ENCODE measurements at regions not wholly inside any gene's neighbourhood (a gene's known extent, or its start where the extent isn't known, plus 50 kb on each side); places are given as distances from the start of the nearest gene placed in this dataset.

DNA sequence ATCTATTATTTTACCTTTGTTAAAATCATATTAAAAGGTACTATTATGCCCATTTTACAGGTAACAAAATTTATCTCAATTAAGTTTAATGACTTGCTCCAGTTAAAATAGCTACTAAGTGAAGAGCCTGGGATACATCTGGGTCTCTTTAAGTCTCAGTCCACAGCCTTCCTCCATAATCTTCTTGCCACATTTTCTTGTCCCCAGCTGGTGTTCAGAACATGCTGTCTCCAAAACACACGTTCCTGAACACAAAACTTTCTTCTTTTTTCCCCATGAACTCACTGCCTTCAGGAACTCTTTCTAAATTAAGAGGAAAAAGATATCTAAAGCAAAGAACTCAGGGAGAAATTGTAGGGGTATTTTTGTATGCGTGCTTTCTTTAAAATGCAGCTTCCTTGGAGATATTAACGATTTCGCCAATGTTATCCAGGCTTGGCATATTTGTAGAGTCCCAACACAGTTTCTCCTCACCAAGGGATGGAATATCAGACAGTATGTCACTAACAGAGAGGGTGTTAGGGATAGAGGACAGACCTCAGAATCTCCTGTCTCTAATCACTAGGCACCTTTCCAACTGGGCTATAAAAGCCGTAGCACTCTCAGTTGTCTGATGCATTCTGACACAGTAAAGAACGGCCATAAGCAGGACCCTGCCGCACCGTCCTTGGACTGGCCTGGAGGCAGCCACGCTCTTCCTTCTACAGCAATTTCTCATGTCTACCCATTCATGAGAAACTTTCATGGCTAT is 232.8 kb upstream of the BLID start:
- no peak for DNase-seq (ENCODE audit: low read depth, low spot score)

DNA sequence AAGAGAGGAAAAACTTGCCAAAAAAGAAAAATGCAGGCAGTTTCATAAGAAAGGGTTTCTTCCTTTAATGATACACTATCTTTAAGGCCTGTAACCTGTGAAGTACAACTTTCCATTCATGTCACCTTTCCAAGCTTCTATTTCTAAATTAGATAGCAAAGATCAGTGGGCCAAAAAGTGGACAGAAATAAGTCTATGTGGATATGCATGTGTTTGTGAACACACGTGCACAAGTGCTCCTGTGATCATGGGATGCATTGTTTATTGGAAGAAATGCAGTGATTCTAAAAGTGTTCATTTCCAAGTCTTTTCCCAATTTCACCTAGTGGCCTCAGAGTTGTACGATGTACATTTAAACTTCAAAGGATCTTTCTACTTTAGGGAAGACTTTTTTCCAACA is 230.0 kb upstream of the BLID start:
- DNase-seq (ENCODE audit: low read depth, low spot score) = no peak

DNA sequence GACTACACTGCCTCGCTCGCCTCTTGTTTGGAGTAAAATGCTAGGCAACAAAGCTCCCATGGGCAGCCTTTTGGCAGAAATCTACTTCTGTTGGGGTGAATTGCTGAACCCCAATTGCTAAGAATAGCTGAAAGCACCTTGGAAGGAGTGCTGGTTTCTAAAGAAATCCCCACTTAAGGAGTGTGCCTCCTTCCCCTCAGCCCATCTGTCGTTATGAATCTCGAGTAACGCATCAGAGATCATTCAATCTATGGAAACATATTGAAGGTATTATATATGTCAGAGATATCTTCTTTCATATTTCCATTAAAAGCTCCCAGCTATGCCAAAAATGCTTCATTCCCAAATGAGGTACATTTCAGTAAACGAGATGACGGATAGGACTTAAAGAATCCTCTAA is 229.6 kb upstream of the BLID start:
- no peak for DNase-seq (ENCODE audit: low read depth, low spot score)

DNA sequence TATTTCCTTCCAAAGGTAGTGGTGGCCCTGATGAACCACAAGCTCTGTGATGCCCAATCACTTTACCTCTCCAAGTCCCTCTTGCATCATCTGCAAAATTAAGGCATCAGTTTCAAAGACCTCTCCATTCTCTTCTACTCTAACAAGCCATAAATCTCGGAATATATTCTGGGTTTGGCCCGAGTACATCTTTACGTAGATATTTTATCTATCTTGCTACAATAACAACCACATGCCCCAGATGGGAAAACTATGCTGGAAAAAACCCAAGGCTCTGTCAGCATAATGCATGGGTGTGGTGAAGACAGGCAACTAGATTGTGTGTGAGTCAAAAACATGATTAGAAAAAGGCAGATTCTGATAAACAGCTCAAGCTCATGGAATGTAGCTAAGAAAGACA is 228.2 kb upstream of the BLID start:
- DNase-seq (ENCODE audit: low read depth, low spot score) = no peak

DNA sequence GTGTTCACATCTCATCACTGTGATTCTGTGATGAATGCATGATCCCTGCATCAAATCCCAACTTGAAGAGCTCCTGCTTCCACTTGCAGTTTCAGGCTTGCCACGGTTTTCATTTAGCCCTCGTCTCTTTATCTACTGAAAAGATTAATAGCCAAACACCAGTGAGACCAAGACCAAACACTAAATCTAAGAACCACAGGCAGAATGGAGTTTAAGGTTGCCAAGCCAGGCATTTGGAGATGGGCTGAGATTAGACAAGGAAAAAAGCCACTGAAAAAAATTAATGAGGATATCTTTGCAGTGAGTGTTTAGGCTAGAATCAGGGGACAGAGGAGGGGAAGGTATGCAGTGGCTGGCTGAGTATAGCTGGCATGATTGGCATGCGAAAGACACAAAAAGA is 227.2 kb upstream of the BLID start:
- DNase-seq (ENCODE audit: low read depth, low spot score) = no peak

DNA sequence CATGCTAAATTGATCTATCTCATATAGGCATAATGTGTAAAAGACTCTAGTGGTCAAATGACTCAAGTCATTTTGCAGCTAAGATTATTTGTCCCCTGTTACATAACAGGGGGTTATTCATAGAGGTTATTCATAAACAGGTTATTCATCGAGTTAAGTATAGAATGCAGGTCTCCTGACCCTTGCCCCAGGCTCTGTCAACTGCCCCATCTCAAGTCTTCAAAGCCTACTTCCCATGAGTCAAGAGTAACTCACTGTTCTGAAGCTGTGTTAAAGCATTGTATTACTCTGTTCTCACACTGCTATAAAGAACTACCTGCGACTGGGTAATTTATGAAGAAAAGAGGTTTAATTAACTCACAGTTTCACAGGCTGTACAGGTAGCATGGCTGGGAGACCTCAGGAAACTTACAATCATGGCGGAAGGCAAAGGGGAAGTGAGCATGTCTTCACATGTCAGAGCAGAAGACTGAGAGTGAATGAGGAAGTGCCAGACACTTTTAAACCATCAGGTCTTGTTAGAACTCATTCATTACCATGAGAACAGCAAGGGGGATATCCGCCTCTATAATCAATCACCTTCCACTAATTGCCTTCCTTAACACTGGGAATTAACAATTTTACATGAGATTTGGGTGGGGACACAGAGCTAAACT is 226.2 kb upstream of the BLID start:
- DNase-seq (ENCODE audit: low read depth, low spot score) = no peak

DNA sequence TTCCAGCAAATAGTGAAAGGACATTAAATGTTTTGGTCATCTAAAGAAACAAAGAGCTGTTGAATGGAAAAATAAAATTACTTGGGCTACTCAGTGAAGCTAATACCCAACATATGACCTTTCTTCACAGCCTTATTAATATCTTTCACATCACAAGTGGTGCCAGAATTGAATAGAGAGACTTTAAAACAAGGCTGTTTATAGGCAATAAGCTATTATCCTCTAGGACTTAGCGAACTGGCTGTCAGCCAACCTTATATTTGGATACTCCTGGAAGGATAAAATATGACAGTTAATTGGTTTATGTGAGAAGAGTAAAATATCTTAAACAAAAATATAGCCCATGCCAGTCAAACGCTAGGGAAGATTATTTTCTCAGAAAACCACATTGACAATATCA is 225.5 kb upstream of the BLID start:
- no peak for DNase-seq (ENCODE audit: low read depth, low spot score)

DNA sequence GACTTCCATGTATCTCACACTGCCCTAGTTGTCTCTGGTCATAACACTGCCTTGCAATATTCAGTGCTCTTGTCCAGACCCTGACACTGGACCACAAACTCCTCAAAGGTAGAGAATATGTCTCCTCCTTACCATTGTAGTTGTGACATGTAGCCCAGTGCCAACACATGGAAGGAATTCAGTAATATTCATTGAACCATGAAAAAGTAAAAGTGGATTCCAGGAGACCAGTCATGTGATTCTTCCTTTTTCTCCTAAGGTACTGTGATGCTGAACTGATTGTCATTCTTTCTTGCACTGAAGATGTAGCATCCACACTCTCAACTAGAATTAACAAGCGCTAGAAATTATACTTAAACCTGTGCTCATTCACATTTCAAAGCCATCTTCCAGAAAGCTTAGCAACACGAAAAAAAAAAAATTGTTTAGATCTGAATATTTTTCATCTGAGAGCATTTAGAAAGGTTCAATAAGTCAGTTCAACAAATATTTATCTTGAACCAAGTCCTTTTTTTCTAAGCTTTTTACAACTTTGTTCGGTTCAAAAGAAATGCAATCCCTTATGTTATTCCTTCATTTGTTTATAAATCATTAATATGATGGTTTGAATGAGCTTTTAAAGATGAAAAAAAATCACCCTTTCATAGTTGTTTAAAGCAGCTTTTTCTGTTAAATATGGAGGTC is 224.7 kb upstream of the BLID start:
- no peak for DNase-seq (ENCODE audit: low read depth, low spot score)

DNA sequence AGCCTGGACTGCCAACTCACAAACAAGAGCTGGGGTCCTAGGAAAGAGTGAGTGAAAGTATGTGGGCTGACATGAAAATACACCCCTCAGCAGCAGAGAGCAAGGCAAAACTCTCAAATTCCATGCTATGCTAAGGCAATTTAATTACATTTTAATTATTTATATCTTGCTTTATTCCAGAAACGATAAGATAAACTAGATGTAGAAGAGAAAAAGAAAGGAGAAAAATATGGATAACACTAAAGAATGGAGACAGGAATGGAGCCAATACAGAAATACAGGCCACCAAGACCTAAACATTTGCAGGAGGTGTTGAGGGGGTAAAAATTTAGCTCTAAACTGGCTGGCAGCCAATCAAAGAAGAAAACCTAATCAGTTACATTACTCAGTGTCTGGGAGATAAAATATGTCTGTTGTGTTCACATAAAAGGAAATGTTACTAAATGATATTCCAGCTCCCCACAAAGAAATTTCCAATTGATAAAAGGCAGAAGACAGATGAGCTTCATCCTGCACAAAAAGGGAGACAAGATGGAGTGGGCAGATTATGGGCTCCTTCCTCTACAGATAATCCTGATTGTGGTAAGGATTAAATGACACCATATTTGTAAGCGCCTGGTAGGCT is 223.5 kb upstream of the BLID start:
- DNase-seq (ENCODE audit: low read depth, low spot score) = no peak

DNA sequence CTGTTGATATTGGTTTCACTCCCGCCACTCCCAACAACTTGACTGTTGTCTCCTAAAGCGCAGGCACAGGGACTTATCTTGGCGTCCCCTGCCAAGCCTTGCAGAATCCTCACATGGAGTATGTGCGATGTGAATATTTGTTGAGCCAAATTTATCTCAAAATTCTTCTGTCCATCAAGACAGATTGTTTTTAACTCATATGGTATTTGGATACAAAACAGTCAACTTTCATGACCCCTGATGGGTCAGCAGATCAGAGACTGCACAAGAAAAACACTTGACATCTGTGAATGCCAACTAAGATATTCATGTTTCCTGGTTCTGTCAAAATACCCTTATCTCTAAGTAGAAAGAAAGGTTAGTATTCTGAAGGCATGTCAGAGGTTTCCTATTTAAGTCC is 221.7 kb upstream of the BLID start:
- no peak for DNase-seq (ENCODE audit: low read depth, low spot score)

DNA sequence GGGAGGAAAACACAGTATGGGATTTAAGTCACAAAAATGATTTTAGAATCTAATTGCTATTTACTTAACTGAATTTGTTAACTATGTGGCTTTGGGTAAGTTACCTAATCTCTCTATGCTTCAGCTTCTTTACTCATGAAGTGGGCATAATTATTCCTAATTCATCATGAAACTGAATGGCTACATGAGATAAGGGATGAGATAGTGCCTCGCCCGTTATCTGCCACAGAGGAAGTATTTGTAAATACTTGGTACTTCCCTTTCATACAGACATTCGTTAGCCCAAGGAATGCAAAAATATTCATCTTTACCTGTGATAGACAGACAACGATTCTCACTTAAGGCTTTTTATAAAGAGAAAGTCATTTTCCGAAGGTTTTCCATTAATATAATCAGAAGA is 221.2 kb upstream of the BLID start:
- DNase-seq (ENCODE audit: low read depth, low spot score) = no peak

DNA sequence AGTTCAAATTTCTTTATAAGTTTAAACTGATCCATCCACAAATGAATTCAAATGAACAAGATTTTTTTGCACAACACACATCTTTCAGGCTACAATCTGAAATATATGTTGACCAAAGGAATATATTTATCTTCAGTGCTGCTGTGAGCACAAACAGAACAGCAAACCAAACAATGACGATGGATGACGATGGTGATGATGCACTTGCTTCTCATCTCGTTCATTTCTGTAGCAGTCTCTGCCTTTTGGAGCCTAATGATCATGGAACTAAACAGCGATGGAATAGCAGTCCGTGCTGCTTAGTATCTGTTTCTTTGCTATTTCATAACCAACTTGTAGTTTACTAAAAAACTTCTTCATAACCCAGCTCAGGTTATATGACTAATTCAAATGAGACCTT is 220.7 kb upstream of the BLID start:
- no peak for DNase-seq (ENCODE audit: low read depth, low spot score)

DNA sequence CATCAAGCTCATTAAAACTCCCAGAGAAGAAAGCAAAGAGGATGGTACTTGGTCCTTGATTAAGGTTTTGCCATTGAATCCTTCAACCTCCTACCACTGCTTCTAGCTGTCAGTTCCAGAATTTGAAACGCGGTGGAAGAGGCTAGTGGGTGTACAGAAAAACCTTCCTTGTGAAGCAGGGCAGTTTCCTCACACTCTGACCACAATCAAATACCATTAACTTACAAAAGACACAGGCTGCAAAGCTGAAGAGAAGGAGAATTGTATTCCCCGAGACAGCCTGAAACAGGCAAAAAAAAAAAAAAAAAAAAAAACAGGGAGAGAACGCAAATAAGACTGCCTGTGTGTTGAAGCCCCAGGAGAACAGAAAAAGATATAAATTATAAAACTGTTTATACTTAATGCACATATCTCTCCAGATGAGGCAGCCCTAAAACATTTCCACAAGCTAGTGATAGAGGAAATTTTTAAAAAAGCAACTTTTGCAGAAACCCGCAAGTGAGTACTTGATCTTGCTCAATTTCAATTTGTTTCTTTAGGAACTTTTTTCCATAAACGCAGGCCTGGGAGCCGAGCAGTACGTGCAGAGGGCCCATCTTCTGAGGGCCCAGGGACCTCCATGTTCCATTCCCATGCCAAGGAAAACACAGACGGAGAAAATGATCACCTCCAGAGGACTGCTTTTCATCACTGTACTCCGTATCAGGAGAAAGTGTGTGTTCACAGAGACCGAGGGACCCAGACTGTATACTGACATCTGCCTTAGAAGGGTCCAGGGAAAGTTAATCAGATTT is 218.7 kb upstream of the BLID start:
- no peak for DNase-seq (ENCODE audit: low read depth, low spot score)

DNA sequence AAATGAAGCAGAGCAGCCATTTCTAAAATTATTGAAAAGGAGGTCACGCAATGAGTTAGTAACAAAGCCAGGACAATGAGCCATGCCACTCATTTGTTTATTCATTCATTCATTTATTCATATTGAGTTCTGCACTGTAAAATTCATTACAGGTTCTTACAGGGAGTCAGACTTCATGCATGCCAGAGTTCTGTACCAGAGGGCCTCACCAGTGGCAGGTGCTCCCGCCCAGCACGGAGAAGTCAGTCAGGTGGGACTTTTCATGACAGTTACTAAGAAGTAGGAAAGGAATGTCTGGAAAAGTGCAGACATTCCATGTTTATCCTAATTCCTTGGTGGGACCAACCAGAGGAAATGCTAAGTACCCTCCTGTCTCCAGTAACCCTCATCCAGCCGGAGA is 217.5 kb upstream of the BLID start:
- DNase-seq (ENCODE audit: low read depth, low spot score) = no peak

DNA sequence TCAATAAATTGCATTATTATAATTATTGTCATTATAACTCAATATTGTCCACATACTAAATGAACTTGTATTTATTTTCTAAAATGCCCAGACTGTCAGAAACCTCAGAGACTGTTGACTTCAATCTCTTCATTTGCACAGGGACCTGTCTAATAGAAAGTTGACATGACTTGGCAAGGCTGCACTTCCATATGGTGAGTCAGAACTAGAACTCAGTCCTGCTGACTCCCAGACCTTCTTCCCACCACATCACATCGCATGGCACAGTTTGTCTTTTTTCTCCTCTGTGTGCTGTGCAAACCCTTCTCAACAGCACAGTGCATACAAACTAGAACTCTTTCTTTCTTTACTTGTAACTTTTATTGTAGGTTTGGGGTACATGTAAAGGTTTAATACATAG is 215.1 kb upstream of the BLID start:
- no peak for DNase-seq (ENCODE audit: low read depth, low spot score)

DNA sequence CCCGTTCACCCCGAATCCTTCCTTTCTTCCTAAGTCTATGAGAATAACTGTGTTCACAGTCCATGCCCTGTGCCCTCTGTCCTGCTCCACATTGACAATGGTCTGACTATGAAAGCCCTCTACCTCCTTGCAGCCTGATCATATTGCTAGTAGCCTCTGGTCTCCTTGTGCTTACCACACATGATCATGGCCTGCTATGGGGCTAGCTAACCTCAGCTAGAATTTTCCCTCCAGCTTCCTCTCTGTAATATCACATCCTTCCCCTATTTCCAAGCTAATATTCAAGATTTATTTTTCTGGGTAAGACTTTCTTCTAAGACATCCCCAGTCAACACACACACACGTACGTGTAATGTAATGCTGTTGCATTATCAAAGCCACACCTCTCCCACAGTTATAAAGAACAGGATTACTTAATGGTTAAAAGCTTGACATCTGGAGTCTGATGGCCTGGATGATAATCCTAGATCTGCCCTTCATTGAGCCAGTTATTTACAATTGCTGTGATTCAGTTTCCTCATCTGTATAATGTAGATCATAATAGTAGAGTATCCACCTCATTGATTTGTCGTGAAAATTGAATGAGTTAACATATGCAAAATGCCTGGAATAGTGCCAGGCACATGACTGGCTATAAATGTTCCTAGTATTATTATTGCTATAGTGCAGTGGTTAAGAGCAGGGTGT is 214.4 kb upstream of the BLID start:
- no peak for DNase-seq (ENCODE audit: low read depth, low spot score)

DNA sequence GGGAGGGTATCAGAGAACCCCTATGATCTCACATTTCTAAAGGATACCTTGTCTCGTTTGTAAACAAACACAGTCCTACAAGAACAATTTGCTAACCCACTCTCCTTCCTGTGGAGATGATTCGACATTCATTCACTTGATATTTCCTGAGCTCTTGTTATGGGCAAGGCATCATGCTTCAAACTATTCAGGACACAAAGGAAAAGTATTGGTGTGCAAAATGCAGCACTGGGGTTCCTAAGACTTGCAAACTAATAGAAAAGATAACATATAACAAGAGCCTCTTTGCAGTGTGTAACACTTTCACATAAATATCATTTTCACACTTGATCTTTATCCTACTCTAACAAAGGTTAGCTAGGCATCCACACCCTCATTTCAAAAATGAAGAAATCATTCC is 211.5 kb upstream of the BLID start:
- no peak for DNase-seq (ENCODE audit: low read depth, low spot score)

DNA sequence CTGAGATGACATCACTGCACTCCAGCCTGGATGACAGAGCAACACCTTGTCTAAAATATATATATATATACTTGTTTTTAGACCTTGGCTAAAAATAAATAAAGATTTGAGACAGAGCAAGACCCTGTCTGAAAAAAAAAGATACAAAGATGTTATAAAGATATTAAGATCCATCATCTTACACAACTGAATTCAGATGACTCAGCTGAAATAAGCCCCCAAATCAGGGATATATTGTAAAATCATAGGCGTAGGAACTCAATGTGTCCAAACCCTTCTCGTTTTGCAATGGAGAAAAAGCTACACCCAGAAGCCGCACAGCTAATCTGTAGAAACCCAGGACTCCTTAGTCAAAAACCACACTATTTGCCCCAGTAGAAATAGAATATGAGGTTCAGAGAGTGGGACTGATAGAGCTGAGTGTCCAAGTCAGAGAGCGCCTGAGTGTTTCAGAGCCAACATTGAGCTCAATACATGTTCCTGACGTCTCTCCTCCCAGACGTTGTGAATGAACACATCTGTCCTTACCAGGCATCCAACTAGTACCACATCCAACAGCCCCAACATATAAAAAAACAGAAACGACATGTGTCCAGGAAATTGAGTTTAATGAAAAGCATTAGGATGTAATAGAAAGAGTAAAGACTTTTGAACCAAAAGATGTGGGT is 207.9 kb upstream of the BLID start:
- DNase-seq (ENCODE audit: low read depth, low spot score) = no peak

DNA sequence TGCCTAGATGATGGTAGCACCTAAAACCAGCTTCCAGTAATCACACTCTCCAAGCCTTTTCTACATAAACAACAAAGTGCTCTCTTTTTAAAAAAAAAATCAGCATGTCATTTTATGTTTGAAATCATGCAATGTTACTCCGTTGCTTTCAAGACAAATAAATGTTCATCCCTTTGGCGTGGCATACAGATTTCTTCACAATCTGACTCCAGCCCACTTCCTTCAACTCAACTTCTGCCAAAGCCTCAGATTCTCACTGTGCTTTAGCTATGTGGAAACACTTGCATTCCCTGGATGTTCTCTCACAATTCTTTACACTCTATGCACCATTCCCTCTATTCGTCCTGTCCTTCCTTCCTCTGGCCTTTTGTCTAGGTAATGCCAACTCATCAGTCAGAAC is 206.3 kb upstream of the BLID start:
- no peak for DNase-seq (ENCODE audit: low read depth, low spot score)

DNA sequence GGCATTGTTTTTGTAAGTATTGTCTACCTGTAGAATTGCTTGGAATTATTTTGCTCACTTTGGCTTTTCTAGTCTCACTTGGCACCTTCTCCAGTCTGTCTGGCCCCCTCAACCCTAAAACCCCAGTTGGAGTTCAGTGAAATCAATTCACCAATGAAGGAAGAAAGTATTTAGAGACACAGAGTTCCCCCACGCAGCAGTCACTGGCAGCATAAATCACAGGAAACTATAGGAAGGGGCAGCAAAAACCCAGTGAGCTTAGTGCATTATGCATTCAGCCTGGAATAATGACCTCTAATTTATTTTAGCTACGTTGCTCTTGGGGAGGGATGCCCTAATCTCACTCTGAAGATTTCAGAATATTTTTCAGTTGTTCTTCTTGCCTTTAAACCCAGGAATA is 204.7 kb upstream of the BLID start:
- no peak for DNase-seq (ENCODE audit: low read depth, low spot score)
